ENCODE measurements at regions not wholly inside any gene's neighbourhood (a gene's known extent, or its start where the extent isn't known, plus 50 kb on each side); places are given as distances from the start of the nearest gene placed in this dataset.

- no peaks in the 10 kb centered on the region for H3K36me3 ChIP-seq (ENCODE audit: control insufficient read depth in 2 of 2, extremely low read depth in 1 of 2, insufficient read depth in 2 of 2, low read length in 2 of 2)
- FAIRE-seq = no peak
- H3K9me3 ChIP-seq (ENCODE audit: control insufficient read depth, low read depth, low read length) = no peaks in the 10 kb centered on the region
- no peak overlapping the region for H3K4me3 ChIP-seq (ENCODE audit: control insufficient read depth in 2 of 3, extremely low read depth in 1 of 3, insufficient read depth in 2 of 3, low read depth in 1 of 3, low read length in 3 of 3)
- no peak overlapping the region for H3K27ac ChIP-seq (ENCODE audit: control insufficient read depth, insufficient read depth, low read length)
- no peak overlapping the region for H3K4me2 ChIP-seq (ENCODE audit: control insufficient read depth, extremely low read depth, insufficient read depth, low read depth, low read length)
- no peaks in the 10 kb centered on the region for H3K27me3 ChIP-seq (ENCODE audit: control insufficient read depth, extremely low read depth, insufficient read depth, low read length)
- no peak overlapping the region for H2AFZ ChIP-seq (ENCODE audit: control insufficient read depth, low read length)
- H4K20me1 ChIP-seq (ENCODE audit: control insufficient read depth, extremely low read depth, insufficient read depth, low read length) = no peaks in the 10 kb centered on the region
- H3K79me2 ChIP-seq (ENCODE audit: control insufficient read depth, insufficient read depth, low read length) = no peaks in the 10 kb centered on the region
- H3K4me1 ChIP-seq (ENCODE audit: control insufficient read depth, extremely low read depth, insufficient read depth, low read length) = no peaks in the 10 kb centered on the region
- DNase-seq (ENCODE audit: low read depth, low spot score) = no peak
- no peak overlapping the region for H3K9ac ChIP-seq (ENCODE audit: control insufficient read depth, extremely low read depth, insufficient read depth, low read length)
- dilution Hi-C loops (cut with MboI; ENCODE audit: extremely low pct_ligation_motif_present, low sequenced_read_pairs) = no loop called here
- H3K9me1 ChIP-seq (ENCODE audit: control insufficient read depth, extremely low read depth, insufficient read depth, low read length) = no peaks in the 10 kb centered on the region
- TF ChIP-seq EZH2 (IDR thresholded peaks at IDR 0.05; ENCODE audit: low read length) = no peak
- TF ChIP-seq, protein P1, sequence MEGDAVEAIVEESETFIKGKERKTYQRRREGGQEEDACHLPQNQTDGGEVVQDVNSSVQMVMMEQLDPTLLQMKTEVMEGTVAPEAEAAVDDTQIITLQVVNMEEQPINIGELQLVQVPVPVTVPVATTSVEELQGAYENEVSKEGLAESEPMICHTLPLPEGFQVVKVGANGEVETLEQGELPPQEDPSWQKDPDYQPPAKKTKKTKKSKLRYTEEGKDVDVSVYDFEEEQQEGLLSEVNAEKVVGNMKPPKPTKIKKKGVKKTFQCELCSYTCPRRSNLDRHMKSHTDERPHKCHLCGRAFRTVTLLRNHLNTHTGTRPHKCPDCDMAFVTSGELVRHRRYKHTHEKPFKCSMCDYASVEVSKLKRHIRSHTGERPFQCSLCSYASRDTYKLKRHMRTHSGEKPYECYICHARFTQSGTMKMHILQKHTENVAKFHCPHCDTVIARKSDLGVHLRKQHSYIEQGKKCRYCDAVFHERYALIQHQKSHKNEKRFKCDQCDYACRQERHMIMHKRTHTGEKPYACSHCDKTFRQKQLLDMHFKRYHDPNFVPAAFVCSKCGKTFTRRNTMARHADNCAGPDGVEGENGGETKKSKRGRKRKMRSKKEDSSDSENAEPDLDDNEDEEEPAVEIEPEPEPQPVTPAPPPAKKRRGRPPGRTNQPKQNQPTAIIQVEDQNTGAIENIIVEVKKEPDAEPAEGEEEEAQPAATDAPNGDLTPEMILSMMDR (optimal IDR thresholded peaks at IDR 0.05 in 1 of 3, IDR thresholded peaks at IDR 0.05 in 1 of 3, conservative IDR thresholded peaks at IDR 0.05 in 1 of 3; ENCODE audit: extremely low read depth in 1 of 3, insufficient read depth in 2 of 3, low read length in 3 of 3) = no peak
Observed at GRCh38 chr9:107994648-107995047, 505.1 kb upstream of the KLF4 start.

- H3K4me1 ChIP-seq (ENCODE audit: control insufficient read depth, extremely low read depth, insufficient read depth, low read length) = no peaks in the 10 kb centered on the region
- no peak overlapping the region for H3K4me2 ChIP-seq (ENCODE audit: control insufficient read depth, extremely low read depth, insufficient read depth, low read depth, low read length)
- no peaks in the 10 kb centered on the region for H3K79me2 ChIP-seq (ENCODE audit: control insufficient read depth, insufficient read depth, low read length)
- no peaks in the 10 kb centered on the region for H4K20me1 ChIP-seq (ENCODE audit: control insufficient read depth, extremely low read depth, insufficient read depth, low read length)
- no peaks in the 10 kb centered on the region for H3K27me3 ChIP-seq (ENCODE audit: control insufficient read depth, extremely low read depth, insufficient read depth, low read length)
- no peaks in the 10 kb centered on the region for H3K9me3 ChIP-seq (ENCODE audit: control insufficient read depth, low read depth, low read length)
- H3K27ac ChIP-seq (ENCODE audit: control insufficient read depth, insufficient read depth, low read length) = no peak overlapping the region
- H3K36me3 ChIP-seq (ENCODE audit: control insufficient read depth in 2 of 2, extremely low read depth in 1 of 2, insufficient read depth in 2 of 2, low read length in 2 of 2) = no peaks in the 10 kb centered on the region
- no peak overlapping the region for H2AFZ ChIP-seq (ENCODE audit: control insufficient read depth, low read length)
- H3K9me1 ChIP-seq (ENCODE audit: control insufficient read depth, extremely low read depth, insufficient read depth, low read length) = no peaks in the 10 kb centered on the region
- DNase-seq (ENCODE audit: low read depth, low spot score) (no peak), FAIRE-seq (no peak)
- TF ChIP-seq, protein P1 (optimal IDR thresholded peaks at IDR 0.05 in 1 of 3, IDR thresholded peaks at IDR 0.05 in 1 of 3, conservative IDR thresholded peaks at IDR 0.05 in 1 of 3; ENCODE audit: extremely low read depth in 1 of 3, insufficient read depth in 2 of 3, low read length in 3 of 3) = no peak
- TF ChIP-seq EZH2 (IDR thresholded peaks at IDR 0.05; ENCODE audit: low read length) = no peak
- H3K4me3 ChIP-seq (ENCODE audit: control insufficient read depth in 2 of 3, extremely low read depth in 1 of 3, insufficient read depth in 2 of 3, low read depth in 1 of 3, low read length in 3 of 3) = no peak overlapping the region
- dilution Hi-C loops (cut with MboI; ENCODE audit: extremely low pct_ligation_motif_present, low sequenced_read_pairs) = no loop called here
- no peak overlapping the region for H3K9ac ChIP-seq (ENCODE audit: control insufficient read depth, extremely low read depth, insufficient read depth, low read length)
Observed at GRCh38 chr9:107992271-107992670, 502.7 kb upstream of the KLF4 start.

All from keratinocyte (primary cell).